HG03558 (cell line): ENCODE measurements at regions not wholly inside any gene's neighbourhood (a gene's known extent, or its start where the extent isn't known, plus 50 kb on each side); places are given as distances from the start of the nearest gene placed in this dataset.
"Not testable (repeated sequence)": the region's sequence is repeated elsewhere in the genome, so short reads cannot be mapped to it uniquely, and the experiment has no call there.

ENCODE experiments used
- ATAC-seq: cut with Tn5 transposase; IDR thresholded peaks from one replicate; pipeline ENCODE4 v1.9.1; 2021; ENCODE audit warnings: moderate number of reproducible peaks; ENCODE audit not compliant: unreplicated experiment; ENCODE audit errors: extremely low read depth

- no peak for ATAC-seq
Measured at GRCh38 chr2:185245216-185245615, 493.4 kb upstream of the FSIP2 start.

GRCh38 chr2:185245806-185246205 is 492.8 kb upstream of the FSIP2 start:
- no peak for ATAC-seq

DNA sequence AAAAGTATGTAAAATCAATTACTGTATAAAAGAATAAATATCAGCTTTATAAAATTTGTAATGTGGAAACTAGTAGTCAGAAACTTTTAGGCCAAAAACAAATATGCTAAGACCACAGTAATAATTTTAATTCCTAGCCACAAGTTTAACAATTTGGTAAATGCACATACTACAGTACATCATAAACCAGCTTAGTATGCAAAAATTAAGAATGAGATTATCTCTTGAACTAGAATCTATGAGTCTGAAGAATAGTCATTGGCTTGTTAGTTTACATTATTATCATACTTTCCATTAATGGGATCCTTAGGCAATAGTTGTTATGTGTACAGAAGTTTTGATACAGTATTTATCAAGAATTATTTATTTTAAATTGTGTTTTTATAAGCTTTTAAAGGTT is 491.9 kb upstream of the FSIP2 start:
- ATAC-seq: no peak

- ATAC-seq: no peak
Measured at GRCh38 chr2:185255566-185255965, 483.0 kb upstream of the FSIP2 start.

- ATAC-seq: no peak
Measured at GRCh38 chr2:185265747-185266146, 472.9 kb upstream of the FSIP2 start.

DNA sequence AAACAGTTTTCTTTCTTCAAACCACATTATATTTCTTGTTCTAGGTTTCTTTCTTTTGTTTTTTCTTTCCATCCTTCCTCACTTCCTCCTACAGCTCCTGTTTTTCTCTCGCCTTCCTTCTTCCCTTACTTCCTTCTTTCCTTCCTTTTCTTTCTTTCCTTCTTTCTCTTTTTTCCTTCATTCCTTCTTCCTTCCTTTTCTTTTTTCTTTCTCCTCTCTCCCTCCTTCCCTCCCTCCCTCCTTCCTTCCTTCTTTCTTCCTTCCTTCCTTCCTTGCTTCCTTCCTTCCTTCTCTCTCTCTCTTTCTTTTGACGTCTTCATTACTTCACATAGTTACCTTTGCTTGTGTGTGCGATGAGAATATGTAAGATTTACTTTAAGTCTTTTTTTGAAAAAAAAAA is 470.0 kb upstream of the FSIP2 start:
- no peak for ATAC-seq

- no peak for ATAC-seq
Measured at GRCh38 chr2:185274718-185275484, 463.7 kb upstream of the FSIP2 start.

- ATAC-seq: not testable (repeated sequence)
Measured at GRCh38 chr2:185275979-185276378, 462.6 kb upstream of the FSIP2 start.

DNA sequence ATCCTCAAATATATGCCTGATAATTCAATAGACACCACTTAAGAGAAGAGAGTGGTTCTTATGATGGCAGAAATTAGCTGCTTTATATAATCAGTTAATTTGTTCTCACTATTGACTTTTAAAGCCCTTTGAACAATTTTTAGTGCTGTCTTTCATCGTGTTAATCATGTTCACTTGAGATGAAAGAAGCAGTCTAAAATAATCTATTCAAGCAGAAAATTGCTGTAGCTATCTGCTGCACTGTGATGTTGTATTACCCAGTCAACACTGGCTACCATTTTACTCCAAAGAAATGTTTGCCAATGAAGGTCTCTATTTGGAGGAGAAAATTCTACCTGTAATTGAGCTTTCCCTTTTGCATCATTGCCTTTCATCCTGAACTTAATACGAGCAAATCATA is 459.8 kb upstream of the FSIP2 start:
- ATAC-seq: no peak

- no peak for ATAC-seq
Measured at GRCh38 chr2:185279999-185280398, 458.6 kb upstream of the FSIP2 start.

DNA sequence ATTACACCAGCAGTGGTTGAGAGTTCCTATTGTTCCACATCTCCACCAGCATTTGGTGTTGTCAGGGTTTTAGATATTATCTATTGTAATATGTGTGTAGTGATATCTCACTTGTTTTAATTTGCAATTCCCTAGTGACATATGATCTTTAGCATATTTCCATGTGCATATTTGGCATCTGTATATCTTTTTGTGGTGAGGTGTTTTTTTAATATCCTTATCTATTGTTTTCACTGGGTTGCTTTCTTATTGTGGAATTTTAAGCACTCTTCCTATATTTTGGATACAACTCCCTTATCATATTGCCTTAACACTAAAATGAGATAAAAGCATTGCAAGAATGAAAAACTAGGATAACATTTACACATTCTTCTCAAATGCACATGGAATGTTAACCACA is 453.9 kb upstream of the FSIP2 start:
- ATAC-seq: no peak

GRCh38 chr2:185290012-185290411 is 448.6 kb upstream of the FSIP2 start:
- not testable (repeated sequence) for ATAC-seq

DNA sequence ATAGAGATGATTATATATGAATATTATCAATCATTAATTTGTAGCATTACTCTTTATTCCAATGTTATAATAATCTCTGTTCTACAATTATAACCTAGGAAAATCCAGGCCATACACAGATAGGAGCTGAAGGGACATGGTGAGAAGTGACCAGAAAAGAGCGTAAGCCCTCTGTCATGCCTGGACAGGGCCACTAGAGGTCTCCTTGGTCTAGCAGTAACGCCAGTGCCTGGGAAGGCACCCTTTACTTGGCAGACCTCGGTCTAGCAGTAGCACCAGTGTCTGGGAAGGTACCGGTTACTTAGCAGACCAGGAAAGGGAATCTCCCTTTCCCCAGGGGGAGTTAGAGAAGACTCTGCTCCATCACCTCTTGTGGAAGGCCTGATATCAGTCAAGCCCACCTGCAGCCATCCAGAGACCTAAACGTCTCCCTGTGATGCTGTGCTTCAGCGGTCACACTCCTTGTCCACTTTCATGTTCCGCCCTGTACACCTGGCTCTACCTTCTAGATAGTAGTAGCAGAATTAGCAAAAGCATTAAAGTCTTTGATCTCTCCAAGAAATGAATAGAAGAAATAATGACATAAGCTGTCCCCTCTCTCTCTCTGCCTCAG is 447.5 kb upstream of the FSIP2 start:
- peak; percentile 85 for ATAC-seq

DNA sequence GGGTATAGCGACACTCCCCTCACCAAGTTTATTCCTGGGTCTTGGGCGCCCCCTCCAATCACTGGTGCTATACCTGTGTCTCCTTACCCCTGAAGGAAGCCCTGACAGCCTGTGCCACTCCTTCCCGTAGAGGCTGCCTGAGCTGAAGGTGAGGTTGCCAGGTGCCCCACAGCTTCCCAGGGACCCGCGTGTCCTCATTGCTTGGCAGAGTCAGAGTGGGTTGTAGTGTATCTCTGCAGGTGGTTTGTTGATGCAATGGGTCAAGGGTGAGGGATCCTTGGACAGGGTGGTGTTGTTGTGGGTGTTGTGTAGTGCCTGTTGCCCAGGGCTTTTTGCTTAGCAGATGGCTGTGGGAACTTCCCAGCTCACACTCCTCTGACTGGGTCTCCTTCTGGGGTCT is 438.7 kb upstream of the FSIP2 start:
- no peak for ATAC-seq

DNA sequence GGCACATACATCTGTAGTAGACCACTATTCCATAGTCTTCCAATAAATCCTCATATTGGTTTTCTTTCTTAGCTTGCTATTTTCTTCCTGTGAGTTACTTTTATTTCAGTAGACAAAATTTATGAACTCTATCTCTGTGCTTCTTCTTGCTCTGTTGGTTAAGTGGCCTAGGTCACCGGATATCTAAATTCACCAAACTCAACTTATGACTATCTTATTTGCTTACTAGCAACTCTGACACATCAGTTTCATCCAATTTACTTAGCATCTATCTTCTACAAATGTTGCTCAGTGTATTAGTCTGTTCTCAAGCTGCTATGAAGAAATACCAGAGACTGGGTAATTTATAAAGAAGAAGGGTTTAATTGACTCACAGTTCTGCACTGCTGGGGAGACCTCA is 432.5 kb upstream of the FSIP2 start:
- no peak for ATAC-seq

DNA sequence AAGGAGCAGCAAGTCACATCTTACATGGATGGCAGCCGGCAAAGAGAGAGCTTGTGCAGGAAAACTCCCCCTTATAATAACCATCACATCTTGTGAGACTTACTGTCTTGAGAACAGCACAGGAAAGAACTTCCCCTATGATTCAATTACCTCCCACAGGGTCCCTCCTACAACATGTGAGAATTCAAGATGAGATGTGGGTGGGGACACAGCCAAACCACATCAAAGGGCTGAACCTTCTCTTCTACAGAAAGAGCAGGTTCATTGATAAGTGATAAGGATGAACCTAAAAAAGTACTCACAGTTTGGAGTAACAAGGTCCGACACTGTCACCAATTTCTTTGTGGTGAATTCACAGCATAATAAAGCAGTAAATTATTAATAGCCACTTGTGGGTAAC is 422.2 kb upstream of the FSIP2 start:
- no peak for ATAC-seq

DNA sequence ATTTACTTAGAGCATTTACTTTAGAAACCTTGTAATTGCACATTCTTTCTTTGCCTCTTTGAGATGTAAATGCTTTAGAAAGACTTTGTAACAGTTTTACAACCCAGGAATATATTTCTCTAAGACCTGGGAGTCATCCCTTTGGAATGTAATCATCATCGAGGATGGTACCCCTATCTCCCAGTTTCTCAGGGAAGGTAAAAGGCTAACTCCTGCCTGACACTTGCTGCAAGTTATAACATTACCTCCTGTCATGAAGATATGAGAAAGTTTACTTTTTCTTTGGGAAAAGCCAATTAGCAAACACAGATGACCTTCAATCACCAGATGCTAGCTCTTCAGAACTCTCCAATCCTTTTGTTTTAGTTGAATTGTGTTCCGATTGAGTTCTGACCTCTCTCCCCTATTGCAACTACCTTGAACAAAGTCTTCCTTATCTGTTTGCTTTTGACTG is 420.3 kb upstream of the FSIP2 start:
- ATAC-seq: no peak

DNA sequence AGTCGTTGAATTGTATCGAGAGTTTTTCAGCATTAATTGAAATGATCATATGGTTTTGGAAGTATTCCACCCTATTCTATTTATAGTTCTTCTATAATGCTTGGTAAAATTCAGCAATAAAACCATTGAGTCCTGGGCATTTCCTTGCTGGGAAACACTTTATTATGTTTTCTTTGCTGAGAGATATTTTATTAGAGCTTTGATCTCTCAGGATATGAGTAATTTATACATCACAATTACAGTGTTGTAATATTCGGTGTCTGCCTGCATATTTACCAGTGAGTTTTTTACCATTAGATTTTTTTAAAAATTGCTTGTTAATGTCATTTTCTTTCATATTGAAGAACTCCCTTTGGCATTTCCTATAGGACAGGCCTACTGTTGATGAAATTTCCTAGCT is 402.7 kb upstream of the FSIP2 start:
- no peak for ATAC-seq

- no peak for ATAC-seq
Measured at GRCh38 chr2:185337033-185337432, 401.6 kb upstream of the FSIP2 start.

DNA sequence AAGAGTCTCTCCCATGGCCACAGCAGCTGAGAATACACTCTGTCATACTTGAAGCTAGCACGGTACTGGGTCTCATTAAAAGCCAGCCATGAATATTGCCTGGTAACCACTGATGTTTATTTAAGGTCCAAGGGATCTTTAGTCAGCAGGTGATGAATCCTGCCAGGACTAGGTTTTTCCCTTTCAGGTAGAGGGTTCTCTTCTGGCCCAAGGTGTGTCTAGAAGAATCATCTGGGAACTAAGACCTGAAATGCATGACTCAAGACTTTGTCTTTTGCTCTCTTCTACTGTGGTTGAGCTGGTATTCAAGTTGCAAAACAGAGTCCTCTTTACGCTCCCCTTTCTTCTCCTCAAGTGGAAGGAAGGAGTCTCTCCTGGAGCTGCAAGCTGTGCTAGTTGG is 400.5 kb upstream of the FSIP2 start:
- ATAC-seq: no peak

DNA sequence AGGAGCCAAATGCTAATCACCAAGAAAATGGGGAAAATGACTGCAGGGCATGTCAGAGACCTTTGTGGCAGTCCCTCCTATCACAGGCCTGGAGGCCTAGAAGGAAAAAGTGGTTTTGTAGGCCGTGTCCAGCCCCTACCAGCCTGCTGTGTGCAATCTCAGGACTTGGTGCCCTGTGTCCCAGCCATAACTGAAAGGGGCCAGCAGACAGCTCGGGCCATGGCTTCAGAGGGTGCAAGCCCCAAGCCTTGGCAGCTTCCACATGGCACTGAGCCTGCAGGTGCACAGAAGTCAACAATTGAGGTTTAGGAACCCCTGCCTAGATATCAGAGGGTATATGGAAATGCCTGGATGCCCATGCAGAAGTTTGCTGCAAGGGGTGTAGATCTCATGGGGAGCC is 391.2 kb upstream of the FSIP2 start:
- no peak for ATAC-seq

DNA sequence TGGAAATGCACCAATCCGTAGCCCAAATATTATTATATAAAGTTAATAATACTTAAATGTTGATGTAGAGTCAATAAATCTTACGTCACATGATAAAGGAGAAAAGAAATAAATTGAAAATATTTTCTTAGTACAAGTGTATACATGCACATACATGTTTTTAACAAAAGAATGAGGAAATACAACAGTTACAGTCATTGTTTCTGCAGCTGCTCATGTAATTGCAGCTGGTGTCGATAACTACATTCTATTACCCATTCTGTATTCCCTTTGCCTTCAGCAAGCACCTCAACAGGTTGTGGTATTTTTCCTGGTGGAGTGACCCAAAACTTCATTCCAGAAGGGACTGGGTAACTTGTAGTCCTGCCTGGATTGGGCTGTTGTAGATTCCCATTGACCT is 377.8 kb upstream of the FSIP2 start:
- ATAC-seq: no peak
